Fibroblast of lung (primary cell): ENCODE measurements at regions not wholly inside any gene's neighbourhood (a gene's known extent, or its start where the extent isn't known, plus 50 kb on each side); places are given as distances from the start of the nearest gene placed in this dataset.

ENCODE experiments used
- DNase-seq, 2 donors: peaks; one replicate each; pipeline versions ENCODE4 v3.0.0 to v3.0.0-alpha.2; 2010; ENCODE audit warnings: low read depth in 2 of 2
- H2AFZ ChIP-seq: 2 replicates; pipeline ENCODE4 v1.5.1; 2012; ENCODE audit warnings: low read length, control low read depth, inconsistent platforms
- H3K27ac ChIP-seq: 2 replicates; pipeline ENCODE4 v1.5.1; 2011; ENCODE audit warnings: low read length, control low read depth; ENCODE audit not compliant: insufficient read depth
- H3K27me3 ChIP-seq: 2 replicates; pipeline ENCODE4 v1.5.1; 2011; ENCODE audit warnings: mild to moderate bottlenecking, low read length; ENCODE audit not compliant: control insufficient read depth, insufficient read depth
- H3K36me3 ChIP-seq: 2 replicates; pipeline ENCODE4 v1.5.1; 2011; ENCODE audit warnings: low read length; ENCODE audit not compliant: control insufficient read depth, insufficient read depth
- H3K4me1 ChIP-seq: 2 replicates; pipeline ENCODE4 v1.5.1; 2011; ENCODE audit warnings: low read length; ENCODE audit not compliant: control insufficient read depth, insufficient read depth; ENCODE audit errors: extremely low read depth
- H3K4me2 ChIP-seq: 2 replicates; pipeline ENCODE4 v1.5.1; 2011; ENCODE audit warnings: low read length, control low read depth; ENCODE audit not compliant: insufficient read depth; ENCODE audit errors: extremely low read depth
- H3K4me3 ChIP-seq, 4 experiments: fragments of 200-600 bp in 1 of 4; sonication (generic) in 1 of 4; replicated peaks in 1 of 4; 2 replicates each; pipeline ENCODE4 v1.5.1; 2011 to 2016; ENCODE audit warnings: low read length in 4 of 4, low read depth in 3 of 4, mild to moderate bottlenecking in 3 of 4, control low read depth in 2 of 4, inconsistent platforms in 1 of 4, mixed read lengths in 1 of 4; ENCODE audit not compliant: insufficient read depth in 1 of 4; ENCODE audit errors: control extremely low read depth in 1 of 4
- H3K79me2 ChIP-seq: 2 replicates; pipeline ENCODE4 v1.5.1; 2012; ENCODE audit warnings: mild to moderate bottlenecking, low read length, inconsistent platforms; ENCODE audit not compliant: control insufficient read depth, insufficient read depth
- H3K9ac ChIP-seq: 2 replicates; pipeline ENCODE4 v1.5.1; 2011; ENCODE audit warnings: mild to moderate bottlenecking, low read length, control low read depth; ENCODE audit not compliant: insufficient read depth
- H3K9me3 ChIP-seq: 2 replicates; pipeline ENCODE4 v1.5.1; 2012; ENCODE audit warnings: low read depth, low read length; ENCODE audit not compliant: control insufficient read depth, insufficient read depth
- H4K20me1 ChIP-seq: 2 replicates; pipeline ENCODE4 v1.5.1; 2011; ENCODE audit warnings: low read length; ENCODE audit not compliant: control insufficient read depth, insufficient read depth; ENCODE audit errors: extremely low read depth
- CTCF ChIP-seq, 2 donors: IDR thresholded peaks in 1 of 2; conservative IDR thresholded peaks in 1 of 2; 1 replicate in 1 of 2; 2 replicates in 1 of 2; pipeline ENCODE4 v1.5.1; 2011 to 2012; ENCODE audit warnings: low read length in 2 of 2, control low read depth in 1 of 2, inconsistent platforms in 1 of 2, low read depth in 1 of 2, mild to moderate bottlenecking in 1 of 2
- EZH2 ChIP-seq: IDR thresholded peaks from 2 replicates; pipeline ENCODE4 v1.5.1; 2012; ENCODE audit warnings: low read length, control low read depth, mild to moderate bottlenecking; ENCODE audit errors: missing control alignments

GRCh38 chr11:39678996-39679395 lies 1780.5 kb downstream of the LRRC4C start:
- Histone ChIP-seq H3K79me2 (no peaks in the 10 kb centered on the region), H3K27me3 (no peaks in the 10 kb centered on the region), H3K27ac (no peak overlapping the region), H3K4me1 (no peaks in the 10 kb centered on the region), H3K36me3 (no peaks in the 10 kb centered on the region), H3K9ac (no peak overlapping the region), H3K9me3 (no peaks in the 10 kb centered on the region), H4K20me1 (no peaks in the 10 kb centered on the region), H3K4me3 (no peak overlapping the region), H3K4me2 (no peak overlapping the region), H2AFZ (no peak overlapping the region)
- TF ChIP-seq CTCF (conservative IDR thresholded peaks at IDR 0.05 in 1 of 2, IDR thresholded peaks at IDR 0.05 in 1 of 2; ENCODE audit: low read depth in 1 of 2, low read length in 2 of 2) (no peak), EZH2 (no peak)
- DNase-seq: peak in 1 of 2 donors; percentile 84

GRCh38 chr11:39675171-39675570 lies 1784.3 kb downstream of the LRRC4C start:
- H3K27ac ChIP-seq: no peak overlapping the region
- H3K9ac ChIP-seq: no peak overlapping the region
- DNase-seq: no peak
- no peaks in the 10 kb centered on the region for H3K27me3 ChIP-seq
- no peak overlapping the region for H2AFZ ChIP-seq
- no peaks in the 10 kb centered on the region for H4K20me1 ChIP-seq
- H3K9me3 ChIP-seq: no peaks in the 10 kb centered on the region
- no peak overlapping the region for H3K4me3 ChIP-seq
- no peaks in the 10 kb centered on the region for H3K79me2 ChIP-seq
- no peak overlapping the region for H3K4me2 ChIP-seq
- no peaks in the 10 kb centered on the region for H3K4me1 ChIP-seq
- no peak for TF ChIP-seq EZH2
- no peak for TF ChIP-seq CTCF (conservative IDR thresholded peaks at IDR 0.05 in 1 of 2, IDR thresholded peaks at IDR 0.05 in 1 of 2; ENCODE audit: low read depth in 1 of 2, low read length in 2 of 2)
- H3K36me3 ChIP-seq: no peaks in the 10 kb centered on the region

- Histone ChIP-seq H3K9ac (no peak overlapping the region), H3K79me2 (no peaks in the 10 kb centered on the region), H3K4me3 (no peak overlapping the region), H3K4me1 (no peaks in the 10 kb centered on the region), H2AFZ (no peak overlapping the region), H3K27ac (no peak overlapping the region), H3K9me3 (no peaks in the 10 kb centered on the region), H3K36me3 (no peaks in the 10 kb centered on the region), H3K4me2 (no peak overlapping the region), H4K20me1 (no peaks in the 10 kb centered on the region), H3K27me3 (no peaks in the 10 kb centered on the region)
- TF ChIP-seq EZH2: no peak
- no peak for DNase-seq
Observed at GRCh38 chr11:39674761-39675160, 1784.7 kb downstream of the LRRC4C start.
